Muscle of leg (tissue), 3 donors: ENCODE measurements at regions not wholly inside any gene's neighbourhood (a gene's known extent, or its start where the extent isn't known, plus 50 kb on each side); places are given as distances from the start of the nearest gene placed in this dataset.
"Not testable (repeated sequence)": the region's sequence is repeated elsewhere in the genome, so short reads cannot be mapped to it uniquely, and the experiment has no call there.

Experiments
- DNase-seq: peaks from one replicate; pipeline ENCODE4 v3.0.0; 2013
- H3K27ac ChIP-seq: one replicate; pipeline ENCODE4 v1.5.1; 2013; ENCODE audit warnings: mild to moderate bottlenecking, low read length, control low read depth
- H3K27me3 ChIP-seq: one replicate; pipeline ENCODE4 v1.6.1; 2013; ENCODE audit warnings: low read length; ENCODE audit not compliant: control insufficient read depth, insufficient read depth
- H3K36me3 ChIP-seq: one replicate; pipeline ENCODE4 v1.6.1; 2013; ENCODE audit warnings: low read length; ENCODE audit not compliant: control insufficient read depth, insufficient read depth
- H3K4me1 ChIP-seq: one replicate; pipeline ENCODE4 v1.6.1; 2013; ENCODE audit warnings: low read length; ENCODE audit not compliant: control insufficient read depth, insufficient read depth
- H3K4me3 ChIP-seq: one replicate; pipeline ENCODE4 v1.5.1; 2013; ENCODE audit warnings: low read length, control low read depth
- H3K9me3 ChIP-seq: replicated peaks from 2 replicates; pipeline ENCODE4 v1.6.1; 2013; ENCODE audit warnings: low read depth, low read length; ENCODE audit not compliant: control insufficient read depth
- WGBS: methylation state at CpG from one replicate; pipeline ENCODE4 v1.1.5; 2013; ENCODE audit warnings: missing lambda C conversion rate; ENCODE audit not compliant: insufficient coverage; 5-methylcytosine and 5-hydroxymethylcytosine counted together

- not testable (repeated sequence) for H3K4me3 ChIP-seq, H3K27me3 ChIP-seq, H3K4me1 ChIP-seq, H3K36me3 ChIP-seq, DNase-seq, H3K9me3 ChIP-seq, H3K27ac ChIP-seq
- no CpG with 5 or more reads among the region's 2 CpGs for WGBS
Measured at GRCh38 chr9:67369664-67370063, 377.3 kb upstream of the SPATA31A3 start.

DNA sequence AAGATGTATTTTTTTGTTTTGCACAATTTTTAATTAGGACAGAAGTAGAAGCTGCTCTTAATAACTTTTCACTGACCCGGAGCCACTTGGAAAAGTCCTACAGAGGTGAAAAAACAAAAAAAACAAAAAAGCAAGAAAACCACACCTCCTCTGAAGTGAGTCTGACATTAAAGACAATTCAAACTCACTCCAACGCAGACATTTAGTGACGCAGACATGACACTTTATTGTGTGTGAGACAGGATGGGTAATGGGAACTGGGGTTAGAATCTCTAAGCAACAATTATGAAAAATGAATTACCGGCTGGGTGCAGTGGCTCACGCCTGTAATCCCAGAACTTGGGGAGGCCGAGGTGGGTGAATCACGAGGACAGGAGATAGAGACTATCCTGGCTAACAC, 370.0 kb upstream of the SPATA31A3 start:
- H3K27ac ChIP-seq, result not testable (repeated sequence)

DNA sequence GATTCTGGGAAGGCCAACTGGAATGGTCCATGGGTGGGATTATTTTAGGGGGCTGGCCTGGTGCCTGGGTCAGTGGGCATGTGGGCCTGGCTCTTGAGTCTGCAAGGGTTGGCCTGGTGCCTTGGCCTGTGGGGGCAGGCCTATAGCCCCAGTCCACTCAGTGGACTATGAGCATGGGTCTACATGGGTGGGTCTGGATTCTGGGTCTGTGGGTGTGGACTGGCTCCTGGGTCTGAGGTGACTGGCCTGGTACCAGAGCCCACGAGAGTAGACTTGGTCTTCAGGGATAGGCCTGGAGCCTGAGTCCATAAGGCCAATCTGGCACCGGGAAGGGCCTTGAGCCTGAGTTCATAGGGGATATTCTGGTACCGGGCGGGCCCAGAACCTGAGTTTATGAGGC, 361.6 kb upstream of the SPATA31A3 start:
- H3K27me3 ChIP-seq, H3K27ac ChIP-seq, H3K9me3 ChIP-seq, H3K4me3 ChIP-seq, H3K4me1 ChIP-seq, H3K36me3 ChIP-seq, DNase-seq: not testable (repeated sequence)
- WGBS, result no CpG with 5 or more reads among the region's 4 CpGs

More for the DNA sequence above, 370.0 kb upstream of the SPATA31A3 start:
- H3K27me3 ChIP-seq, H3K36me3 ChIP-seq, H3K4me1 ChIP-seq, DNase-seq, H3K9me3 ChIP-seq, H3K4me3 ChIP-seq: not testable (repeated sequence)
- WGBS, result no CpG with 5 or more reads among the region's 7 CpGs

DNA sequence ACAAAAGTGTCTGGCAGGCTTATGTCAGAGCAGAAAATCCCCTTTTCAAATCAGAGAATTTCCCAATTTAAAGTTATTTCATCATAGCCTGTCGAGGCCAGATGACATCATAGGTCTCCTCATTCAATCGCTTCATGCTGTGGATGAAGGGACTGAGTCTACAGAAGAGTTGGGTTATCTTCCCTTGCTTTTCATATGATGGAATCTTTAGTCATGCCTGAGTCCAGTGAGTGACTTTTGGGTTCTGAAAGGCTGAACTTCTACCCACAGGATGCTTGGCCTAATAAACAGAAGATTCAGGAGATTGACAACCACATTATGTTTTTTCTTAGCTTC, 357.0 kb upstream of the SPATA31A3 start:
- H3K4me3 ChIP-seq, H3K27ac ChIP-seq, H3K36me3 ChIP-seq, DNase-seq, H3K4me1 ChIP-seq, H3K9me3 ChIP-seq, H3K27me3 ChIP-seq: not testable (repeated sequence)
- WGBS, result no CpG with 5 or more reads among the region's 2 CpGs

DNA sequence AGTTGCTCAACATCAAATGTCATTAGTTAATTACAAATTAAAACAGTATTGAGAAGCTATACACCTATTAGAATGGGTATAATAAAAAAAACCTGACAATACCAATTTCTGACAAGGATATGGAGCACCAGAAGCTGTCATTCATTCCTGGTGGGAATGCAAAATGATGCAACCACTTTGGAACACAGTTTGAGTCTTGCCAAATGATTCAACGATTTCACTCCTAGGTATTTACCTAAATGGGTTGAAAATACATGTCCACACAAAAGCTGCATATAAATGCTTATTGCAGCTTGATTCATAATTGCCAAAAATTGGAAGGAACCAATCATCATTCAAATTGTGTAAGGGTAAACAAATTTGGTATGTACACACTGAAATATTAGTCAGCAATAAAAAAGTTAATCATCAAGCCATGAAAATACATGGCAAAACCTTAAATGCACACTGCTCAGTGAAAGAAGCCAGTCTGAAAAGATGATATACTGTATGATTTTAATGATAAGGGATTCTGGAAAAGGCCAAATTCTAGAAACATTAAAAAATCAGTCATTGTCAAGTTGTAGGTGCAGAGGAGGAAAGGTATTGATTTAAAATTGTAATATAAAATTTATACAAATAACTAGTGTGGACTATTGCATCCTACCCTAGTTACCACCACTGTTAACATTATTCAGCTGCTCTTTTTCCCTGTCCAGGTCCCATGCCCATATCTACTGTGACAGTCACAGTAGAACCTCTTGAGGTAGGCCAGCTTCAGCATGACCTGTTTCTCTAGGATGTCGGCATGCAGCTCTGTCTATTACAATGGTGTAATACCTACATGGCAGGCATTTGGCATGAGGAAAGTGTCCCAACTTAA, 356.4 kb upstream of the SPATA31A3 start:
- not testable (repeated sequence) for H3K4me1 ChIP-seq, DNase-seq, H3K27ac ChIP-seq, H3K4me3 ChIP-seq, H3K36me3 ChIP-seq, H3K9me3 ChIP-seq, H3K27me3 ChIP-seq
- no CpG with 5 or more reads among the region's 2 CpGs for WGBS

DNA sequence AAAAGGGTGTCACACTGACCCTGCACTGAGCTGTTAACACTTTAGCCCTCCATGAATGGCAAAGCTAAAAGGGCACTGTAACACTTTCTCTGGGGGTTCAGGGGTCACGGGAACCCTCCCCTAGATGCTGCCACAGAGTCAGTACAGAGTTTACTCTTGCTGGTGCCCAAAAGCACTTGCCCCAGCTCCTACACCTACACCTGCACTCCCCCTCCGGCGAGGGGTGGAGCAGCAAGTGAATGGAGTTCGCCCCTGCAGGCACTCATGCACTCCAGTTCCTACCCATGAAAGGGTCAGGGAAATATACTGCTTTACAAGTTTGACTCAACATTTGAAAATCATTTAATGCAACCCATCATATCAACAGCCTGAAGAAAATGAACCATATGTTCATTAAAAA, 355.7 kb upstream of the SPATA31A3 start:
- not testable (repeated sequence) for H3K27ac ChIP-seq
- no CpG with 5 or more reads among the region's 4 CpGs for WGBS

DNA sequence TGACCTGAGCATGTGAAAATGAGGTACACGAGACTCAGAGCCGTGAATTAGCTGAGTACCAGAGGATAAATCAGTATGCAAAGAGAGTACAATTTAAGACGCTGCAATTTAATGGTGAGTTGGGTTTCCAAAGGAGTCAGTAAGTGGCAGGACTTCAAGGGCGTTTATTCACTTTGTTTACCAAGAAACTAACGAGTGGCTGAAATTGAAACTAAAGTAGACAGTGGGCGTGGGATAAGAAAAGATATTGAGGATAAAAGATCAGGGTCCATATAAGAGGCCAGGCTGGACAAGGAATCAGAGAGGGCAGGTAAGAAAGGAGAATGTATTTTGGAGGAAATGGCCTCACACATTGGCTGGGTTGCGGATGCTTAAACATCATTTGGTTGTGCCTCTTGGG, 346.9 kb upstream of the SPATA31A3 start:
- WGBS, result no CpG with 5 or more reads among the region's 7 CpGs
- H3K36me3 ChIP-seq, result not testable (repeated sequence)

More for the DNA sequence above, 355.7 kb upstream of the SPATA31A3 start:
- not testable (repeated sequence) for DNase-seq, H3K36me3 ChIP-seq, H3K4me3 ChIP-seq, H3K27me3 ChIP-seq, H3K9me3 ChIP-seq, H3K4me1 ChIP-seq

GRCh38 chr9:67338201-67338600, 345.9 kb upstream of the SPATA31A3 start:
- H3K27ac ChIP-seq, DNase-seq, H3K36me3 ChIP-seq, H3K4me3 ChIP-seq, H3K9me3 ChIP-seq, H3K4me1 ChIP-seq, H3K27me3 ChIP-seq: not testable (repeated sequence)
- no CpG with 5 or more reads among the region's 12 CpGs for WGBS

More for the DNA sequence above, 346.9 kb upstream of the SPATA31A3 start:
- H3K4me3 ChIP-seq, DNase-seq, H3K4me1 ChIP-seq, H3K27me3 ChIP-seq, H3K9me3 ChIP-seq, H3K27ac ChIP-seq: not testable (repeated sequence)

- H3K27ac ChIP-seq, H3K36me3 ChIP-seq, H3K4me1 ChIP-seq, H3K27me3 ChIP-seq, DNase-seq, H3K4me3 ChIP-seq, H3K9me3 ChIP-seq: not testable (repeated sequence)
- WGBS, result no CpG with 5 or more reads among the region's 9 CpGs
Measured at GRCh38 chr9:67334727-67335572, 342.6 kb upstream of the SPATA31A3 start.

GRCh38 chr9:67331634-67332033, 339.3 kb upstream of the SPATA31A3 start:
- H3K4me1 ChIP-seq, H3K4me3 ChIP-seq, DNase-seq, H3K36me3 ChIP-seq, H3K27me3 ChIP-seq, H3K27ac ChIP-seq, H3K9me3 ChIP-seq: not testable (repeated sequence)
- no CpG with 5 or more reads among the region's 2 CpGs for WGBS
